Heart right ventricle (tissue), 16 donors: ENCODE measurements at regions not wholly inside any gene's neighbourhood (a gene's known extent, or its start where the extent isn't known, plus 50 kb on each side); places are given as distances from the start of the nearest gene placed in this dataset.

ENCODE experiments used
- ATAC-seq, 8 donors: fragments of 200-7000 bp; cut with Tn5 transposase; one replicate each; pipeline ENCODE4 v1.9.1; 2020; ENCODE audit warnings: mild to moderate bottlenecking in 8 of 8, moderate library complexity in 8 of 8, moderate number of reproducible peaks in 1 of 8
- DNase-seq, 2 donors: peaks; one replicate each; pipeline ENCODE4 v3.0.0-alpha.2; 2020
- H3K27ac ChIP-seq, 10 donors: fragments of 200-600 bp; sonication (generic) in 2 of 10; one replicate each; pipeline versions ENCODE4 v1.5.0 to v1.8.0; 2020 to 2022; ENCODE audit warnings: mild to moderate bottlenecking in 3 of 10
- H3K27me3 ChIP-seq, 7 donors: fragments of 200-600 bp; one replicate each; pipeline ENCODE4 v1.8.0; 2021 to 2022; ENCODE audit warnings: mild to moderate bottlenecking in 2 of 7
- H3K36me3 ChIP-seq, 9 donors: fragments of 200-600 bp; sonication (generic) in 1 of 9; one replicate each; pipeline versions ENCODE4 v1.5.0 to v1.8.0; 2020 to 2022; ENCODE audit warnings: mild to moderate bottlenecking in 2 of 9
- H3K4me1 ChIP-seq, 9 donors: fragments of 200-600 bp; sonication (generic) in 1 of 9; one replicate each; pipeline versions ENCODE4 v1.5.0 to v1.8.0; 2020 to 2022; ENCODE audit warnings: mild to moderate bottlenecking in 4 of 9
- H3K4me3 ChIP-seq, 10 donors: fragments of 200-600 bp; sonication (generic) in 2 of 10; one replicate each; pipeline versions ENCODE4 v1.5.0 to v1.8.0; 2020 to 2022; ENCODE audit warnings: mild to moderate bottlenecking in 7 of 10, moderate library complexity in 2 of 10
- H3K9me3 ChIP-seq, 11 donors: fragments of 200-600 bp in 10 of 11; sonication (generic) in 2 of 11; one replicate each; pipeline versions ENCODE4 v1.5.0 to v1.8.0; 2013 to 2022; ENCODE audit warnings: mild to moderate bottlenecking in 2 of 11, control low read depth in 1 of 11, moderate library complexity in 1 of 11
- WGBS, 2 donors: extraction: QIAGEN DNeasy Blood & Tissue Kit; methylation state at CpG; one replicate each; pipeline ENCODE4 v1.1.7; 2013; ENCODE audit warnings: inconsistent platforms in 1 of 2; 5-methylcytosine and 5-hydroxymethylcytosine counted together
- intact Hi-C, 10 donors: fragments of 100-400 bp; cut with DNase I; formaldehyde crosslinking; loops; one replicate each; pipeline versions ENCODE4 v1.11.1 to v1.14.2; 2022
- TF ChIP-seq, protein P1 (sequence below), 9 donors: fragments of 200-600 bp; sonication (generic) in 2 of 9; IDR thresholded peaks; one replicate each; pipeline versions ENCODE4 v1.5.0 to v1.8.0; 2021 to 2022; ENCODE audit warnings: antibody characterized with exemption in 9 of 9, mild to moderate bottlenecking in 5 of 9, moderate library complexity in 1 of 9
- donor health status: Arrhythmogenic right ventricular cardiomyopathy.
- donor health status: ischemic (EF 13 %, LVEDD 7.1; RV severe dilation, severe dysfunction).
- donor health status: healthy with polysubstance abuse.
- donor health status: DM: no; HTN: yes; CAD: no.
- donor health status: DM: no; HTN: no; CAD: no.
- donor health status: ischemic (EF 25% LVEDD 6.9; RV normal size, moderate dysfunction).
- donor health status: ischemic (EF 25% LVEDD 5.7; RV mildly dilated, moderate dysfunction).
- donor health status: healthy.
- donor health status: DM: yes; HTN: yes; CAD: no.
- donor health status: Ischemic cardiomyopathy.
- donor health status: ischemic (EF 35%, LVEDD 5.7; RV mildly dilated, moderate dysfunction).
- donor health status: nonischemic (EF 11% LVEDD 7.7; RV severe dilation, severe dysfunction).
- donor health status: DM: yes; HTN: yes; CAD: no.
- donor health status: PGD.
- donor health status: ischemic (EF 29% LVEDD 5.4; RV normal size, mild dysfunction).
- donor health status: nonischemic (EF 23%, LVEDD 6.1; RV moderate dilation, normal function).

DNA sequence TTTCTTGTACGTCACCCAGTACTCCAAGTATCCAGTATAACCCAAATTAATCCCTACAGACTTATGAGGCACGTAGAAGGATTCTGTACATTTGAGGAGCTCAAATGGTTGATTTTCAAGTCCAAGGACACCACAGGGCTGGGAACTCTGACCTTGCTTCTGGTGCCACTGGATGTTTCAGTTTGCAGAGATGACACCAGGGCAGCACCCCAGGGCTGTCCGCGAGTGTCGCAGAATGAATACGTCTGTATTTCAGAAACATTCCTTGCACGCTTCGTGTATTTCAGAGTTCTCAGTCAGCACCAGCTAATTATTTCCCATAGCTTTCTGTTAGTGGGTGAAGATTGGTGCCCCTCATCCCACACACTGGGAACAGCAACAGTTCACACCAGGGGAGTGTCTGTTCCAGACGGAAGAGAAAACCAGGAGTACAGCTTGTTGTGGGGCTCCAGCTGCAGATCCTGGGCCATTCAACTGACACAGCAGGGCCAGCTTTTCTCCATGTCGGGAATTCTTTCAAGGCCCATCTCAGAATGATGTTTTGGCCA lies 159.2 kb downstream of the RHOU start:
- peaks cover 0 to 7% (median 0%) of the 10 kb centered on the region in 9 donors for H3K4me1 ChIP-seq
- H3K9me3 ChIP-seq = peaks cover 0 to 5% (median 0%) of the 10 kb centered on the region in 11 donors
- intact Hi-C loops = no loop called here
- ATAC-seq (no peak), DNase-seq (no peak)
- WGBS, 2 donors = 78 to 79% methylated on average over 10 of the region's 10 CpGs
- no peak overlapping the region for H3K27ac ChIP-seq
- TF ChIP-seq, protein P1, sequence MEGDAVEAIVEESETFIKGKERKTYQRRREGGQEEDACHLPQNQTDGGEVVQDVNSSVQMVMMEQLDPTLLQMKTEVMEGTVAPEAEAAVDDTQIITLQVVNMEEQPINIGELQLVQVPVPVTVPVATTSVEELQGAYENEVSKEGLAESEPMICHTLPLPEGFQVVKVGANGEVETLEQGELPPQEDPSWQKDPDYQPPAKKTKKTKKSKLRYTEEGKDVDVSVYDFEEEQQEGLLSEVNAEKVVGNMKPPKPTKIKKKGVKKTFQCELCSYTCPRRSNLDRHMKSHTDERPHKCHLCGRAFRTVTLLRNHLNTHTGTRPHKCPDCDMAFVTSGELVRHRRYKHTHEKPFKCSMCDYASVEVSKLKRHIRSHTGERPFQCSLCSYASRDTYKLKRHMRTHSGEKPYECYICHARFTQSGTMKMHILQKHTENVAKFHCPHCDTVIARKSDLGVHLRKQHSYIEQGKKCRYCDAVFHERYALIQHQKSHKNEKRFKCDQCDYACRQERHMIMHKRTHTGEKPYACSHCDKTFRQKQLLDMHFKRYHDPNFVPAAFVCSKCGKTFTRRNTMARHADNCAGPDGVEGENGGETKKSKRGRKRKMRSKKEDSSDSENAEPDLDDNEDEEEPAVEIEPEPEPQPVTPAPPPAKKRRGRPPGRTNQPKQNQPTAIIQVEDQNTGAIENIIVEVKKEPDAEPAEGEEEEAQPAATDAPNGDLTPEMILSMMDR (IDR thresholded peaks at IDR 0.05) = no peak
- H3K4me3 ChIP-seq = no peak overlapping the region
- no peaks in the 10 kb centered on the region for H3K36me3 ChIP-seq
- peaks cover 0 to 9% (median 0%) of the 10 kb centered on the region in 7 donors for H3K27me3 ChIP-seq

DNA sequence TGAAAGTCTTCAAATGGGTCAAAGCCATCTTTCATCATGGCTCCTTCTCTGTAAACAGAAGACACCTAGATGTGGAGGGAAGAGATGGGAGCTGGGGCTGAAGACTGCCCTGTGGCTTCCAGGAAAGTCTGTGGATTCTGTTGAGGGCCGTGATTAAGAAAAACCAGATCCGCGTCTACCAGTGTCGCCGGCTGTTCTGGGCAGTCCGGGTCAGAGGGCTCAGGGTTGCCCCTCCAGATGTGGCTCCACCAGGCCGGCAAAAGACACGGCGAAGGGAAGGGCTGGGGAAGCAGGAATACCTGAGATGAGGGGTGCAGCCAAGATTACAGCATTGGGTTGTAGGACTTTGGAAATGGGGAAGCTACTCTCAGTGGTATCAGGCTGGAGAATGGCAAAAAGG lies 162.6 kb downstream of the RHOU start:
- H3K27ac ChIP-seq = no peak overlapping the region
- DNase-seq (no peak), ATAC-seq (no peak)
- peaks cover 0 to 11% (median 3%) of the 10 kb centered on the region in 9 donors for H3K4me1 ChIP-seq
- no peak overlapping the region for H3K4me3 ChIP-seq
- no peaks in the 10 kb centered on the region for H3K9me3 ChIP-seq
- intact Hi-C loops = no loop called here
- TF ChIP-seq, protein P1 (IDR thresholded peaks at IDR 0.05) = no peak
- H3K36me3 ChIP-seq = no peaks in the 10 kb centered on the region
- 94 to 95% methylated on average over 9 of the region's 9 CpGs for WGBS, 2 donors
- peaks cover 0 to 14% (median 0%) of the 10 kb centered on the region in 7 donors for H3K27me3 ChIP-seq

DNA sequence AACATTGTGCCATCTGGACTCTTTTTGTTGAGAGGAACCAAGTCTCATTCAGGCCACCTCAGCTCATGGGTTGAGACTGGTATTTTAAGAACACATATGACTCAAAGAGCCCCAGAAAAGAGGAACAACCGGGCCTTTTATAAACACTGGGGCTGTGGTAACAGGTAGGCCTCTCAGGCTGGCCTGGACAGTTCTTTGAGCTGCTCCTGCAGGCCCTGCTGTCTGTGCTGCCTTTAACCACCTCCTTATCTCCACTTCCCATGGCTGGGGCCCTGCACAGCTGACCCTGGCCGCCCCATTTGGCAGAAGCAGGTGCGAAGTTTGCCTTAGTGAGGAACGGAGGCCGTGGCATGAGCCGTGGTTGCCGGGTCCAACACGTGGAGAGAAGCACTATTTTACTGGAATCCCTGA lies 163.3 kb downstream of the RHOU start:
- Histone ChIP-seq H3K27me3 (peaks cover 0 to 14% (median 0%) of the 10 kb centered on the region in 7 donors), H3K9me3 (peaks cover 0 to 7% (median 0%) of the 10 kb centered on the region in 11 donors), H3K4me3 (no peak overlapping the region), H3K4me1 (peaks cover 0 to 18% (median 10%) of the 10 kb centered on the region in 9 donors), H3K27ac (no peak overlapping the region), H3K36me3 (no peaks in the 10 kb centered on the region)
- TF ChIP-seq, protein P1 (IDR thresholded peaks at IDR 0.05) = no peak
- WGBS, 2 donors = 74 to 83% methylated on average over 8 of the region's 8 CpGs
- ATAC-seq (no peak), DNase-seq (no peak)
- intact Hi-C loops = no loop called here

DNA sequence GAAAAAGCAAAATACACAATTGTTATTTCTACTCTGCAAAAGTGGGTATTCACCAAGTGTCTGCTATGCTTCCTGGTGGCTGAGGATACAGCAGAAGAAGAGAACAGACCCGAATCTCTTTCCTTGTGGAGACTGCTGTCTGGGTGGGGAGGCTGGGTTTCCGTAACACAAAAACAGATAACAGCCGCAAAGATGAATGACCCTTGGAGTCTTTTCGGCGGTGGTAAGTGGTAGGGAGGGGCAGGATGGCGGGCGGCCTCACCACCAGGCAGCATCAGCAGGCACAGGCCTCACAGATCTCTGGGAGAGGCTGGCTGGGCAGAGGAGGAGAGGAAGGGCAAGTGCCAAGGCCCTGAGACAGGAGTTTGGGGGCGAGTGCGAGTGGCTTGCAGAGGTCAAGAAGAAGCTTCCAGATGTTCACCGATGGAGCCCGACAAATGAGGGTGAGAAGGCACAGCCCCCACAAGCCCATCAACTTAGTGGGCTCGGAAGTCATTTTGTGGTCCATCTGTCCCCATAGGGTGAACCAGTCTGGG lies 164.2 kb downstream of the RHOU start:
- Histone ChIP-seq H3K9me3 (peaks cover 0 to 12% (median 0%) of the 10 kb centered on the region in 11 donors), H3K27ac (no peak overlapping the region), H3K27me3 (peaks cover 0 to 14% (median 0%) of the 10 kb centered on the region in 7 donors), H3K36me3 (no peaks in the 10 kb centered on the region), H3K4me1 (peaks cover 0 to 21% (median 13%) of the 10 kb centered on the region in 9 donors), H3K4me3 (no peak overlapping the region)
- no peak for DNase-seq
- ATAC-seq = no peak
- 76 to 82% methylated on average over 12 of the region's 12 CpGs for WGBS, 2 donors
- intact Hi-C loops = no loop called here
- TF ChIP-seq, protein P1 (IDR thresholded peaks at IDR 0.05) = no peak
